K562 (cell line): ENCODE measurements at regions not wholly inside any gene's neighbourhood (a gene's known extent, or its start where the extent isn't known, plus 50 kb on each side); places are given as distances from the start of the nearest gene placed in this dataset.

Experiments
- ATAC-seq: fragments of 200-7000 bp; cut with Tn5 transposase; 3 replicates; pipeline ENCODE4 v1.9.1; 2020; ENCODE audit warnings: moderate library complexity
- BruUV-seq: library from RNA; stranded (reverse); fragments of 400-500 nt; replicated peaks from 2 replicates; lab custom pipeline; 2021; lab: Mats Ljungman, UMichigan
- CTCF ChIA-PET: fragments of 300-600 bp; formaldehyde crosslinking; extraction: SDS; loops from one replicate; lab custom pipeline; 2021; ENCODE audit warnings: low intra/inter-chr PET ratio; lab: Yijun Ruan, JAX
- POLR2A ChIA-PET: fragments of 300-600, 350-650 bp; sonication (Branson Sonifier 250); formaldehyde crosslinking; extraction: SDS; loops from one replicate; lab custom pipeline; 2021; ENCODE audit warnings: antibody characterized with exemption, inconsistent platforms; lab: Yijun Ruan, JAX
- DNase-seq, 4 experiments: peaks; one replicate each; pipeline versions ENCODE4 v3.0.0 to v3.0.0-alpha.2; 2011 to 2018; ENCODE audit warnings: low spot score in 3 of 4, mixed read lengths in 3 of 4; ENCODE audit errors: extremely low read depth in 1 of 4
- FAIRE-seq: peaks from 2 replicates; lab custom pipeline; 2011; peaks lifted over from hg19 to GRCh38; lab: Jason Lieb, UNC
- H2AFZ ChIP-seq: 2 replicates; pipeline ENCODE4 v1.6.0; 2011; ENCODE audit warnings: low read depth, low read length, control low read depth, inconsistent platforms
- H3K27ac ChIP-seq: fragments of 200-600 bp; 3 replicates; pipeline ENCODE4 v1.8.0; 2011; ENCODE audit warnings: low read depth, mild to moderate bottlenecking, control low read depth, inconsistent platforms, low read length, moderate library complexity, mixed read lengths; ENCODE audit errors: extremely low read depth
- H3K27me3 ChIP-seq, 2 experiments: fragments of 300-600 bp in 1 of 2; 2 replicates in 1 of 2; 3 replicates in 1 of 2; pipeline versions ENCODE4 v1.6.0 to v1.8.0; 2011; ENCODE audit warnings: inconsistent platforms in 2 of 2, low read length in 2 of 2, mild to moderate bottlenecking in 1 of 2, mixed read lengths in 1 of 2, moderate library complexity in 1 of 2; ENCODE audit not compliant: control insufficient read depth in 2 of 2, insufficient read depth in 2 of 2
- H3K36me3 ChIP-seq: fragments of 300-600 bp; 3 replicates; pipeline ENCODE4 v1.8.0; 2011; ENCODE audit warnings: mild to moderate bottlenecking, low read length, inconsistent platforms; ENCODE audit not compliant: control insufficient read depth, insufficient read depth
- H3K4me1 ChIP-seq, 2 experiments: fragments of 200-600 bp in 1 of 2; replicated peaks in 1 of 2; 2 replicates in 1 of 2; 3 replicates in 1 of 2; pipeline versions ENCODE4 v1.5.1 to v1.8.0; 2011; ENCODE audit warnings: inconsistent platforms in 2 of 2, low read length in 2 of 2, mild to moderate bottlenecking in 1 of 2, mixed read lengths in 1 of 2, moderate library complexity in 1 of 2; ENCODE audit not compliant: control insufficient read depth in 2 of 2, insufficient read depth in 2 of 2
- H3K4me2 ChIP-seq: 2 replicates; pipeline ENCODE4 v1.6.1; 2011; ENCODE audit warnings: low read length, control low read depth, inconsistent platforms, mixed read lengths; ENCODE audit not compliant: insufficient read depth
- H3K4me3 ChIP-seq: fragments of 200-600 bp; sonication (generic), shearing (Covaris generic); 2 replicates; pipeline ENCODE4 v1.5.1; 2016; ENCODE audit warnings: control low read depth, inconsistent platforms
- H3K79me2 ChIP-seq: fragments of 200-600 bp; 3 replicates; pipeline ENCODE4 v1.8.0; 2011; ENCODE audit warnings: low read length, inconsistent platforms; ENCODE audit not compliant: control insufficient read depth, insufficient read depth
- H3K9ac ChIP-seq, 2 experiments: 2 replicates each; pipeline versions ENCODE4 v1.6.0 to v1.6.1; 2011; ENCODE audit warnings: low read depth in 2 of 2, low read length in 2 of 2, control low read depth in 1 of 2, inconsistent platforms in 1 of 2, mild to moderate bottlenecking in 1 of 2, mixed read lengths in 1 of 2; ENCODE audit not compliant: insufficient read depth in 1 of 2
- H3K9me1 ChIP-seq: one replicate; pipeline ENCODE4 v1.6.0; 2011; ENCODE audit warnings: inconsistent platforms, mild to moderate bottlenecking, low read length, moderate library complexity; ENCODE audit not compliant: control insufficient read depth, insufficient read depth
- H3K9me3 ChIP-seq: replicated peaks from 2 replicates; pipeline ENCODE4 v1.5.1; 2011; ENCODE audit warnings: low read depth, low read length, inconsistent platforms; ENCODE audit not compliant: control insufficient read depth, insufficient read depth
- H4K20me1 ChIP-seq: replicated peaks from 2 replicates; pipeline ENCODE4 v1.6.1; 2011; ENCODE audit warnings: low read length, inconsistent platforms, mixed read lengths; ENCODE audit not compliant: control insufficient read depth, insufficient read depth
- CC2D1A ChIP-seq: fragments of 450-650 bp; IDR thresholded peaks from 2 replicates; pipeline ENCODE4 v1.6.1; 2017; ENCODE audit warnings: mild to moderate bottlenecking
- CCNT2 ChIP-seq: IDR thresholded peaks from 2 replicates; pipeline ENCODE4 v1.6.1; 2011; ENCODE audit warnings: borderline replicate concordance, low read depth, mild to moderate bottlenecking, moderate library complexity, mixed read lengths, low read length; ENCODE audit not compliant: insufficient read length; ENCODE audit errors: extremely low read depth
- ILF3 ChIP-seq: fragments of 450-650 bp; IDR thresholded peaks from 2 replicates; pipeline ENCODE4 v1.6.1; 2018; ENCODE audit warnings: antibody characterized with exemption, mild to moderate bottlenecking, moderate library complexity, borderline replicate concordance
- NFE2 ChIP-seq: IDR thresholded peaks from 2 replicates; pipeline ENCODE4 v1.6.1; 2014; ENCODE audit warnings: antibody characterized with exemption, low read depth
- ZBTB49 ChIP-seq: sonication (generic); formaldehyde crosslinking; IDR thresholded peaks from 2 replicates; pipeline ENCODE4 v1.8.0; 2022; ENCODE audit warnings: missing genetic modification reagents, mild to moderate bottlenecking, borderline replicate concordance
- ZNF197 ChIP-seq: fragments of 200-800 bp; sonication (Bioruptor generic); IDR thresholded peaks from 2 replicates; pipeline ENCODE4 v1.6.1; 2016; ENCODE audit warnings: low read depth, missing genetic modification characterization, missing compliant biosample characterization
- ZZZ3 ChIP-seq: fragments of 450-650 bp; IDR thresholded peaks from 2 replicates; pipeline ENCODE4 v1.6.1; 2016; ENCODE audit warnings: antibody characterized with exemption, mild to moderate bottlenecking, moderate library complexity
- WGBS: fragments of 100-300 bp; shearing (Covaris generic); methylation state at CpG from one replicate; pipeline ENCODE4 v1.1.6; 2016; ENCODE audit warnings: low coverage, mixed read lengths; ENCODE audit not compliant: insufficient coverage; ENCODE audit errors: missing lambda C conversion rate; 5-methylcytosine and 5-hydroxymethylcytosine counted together
- in situ Hi-C: fragments of 300-500 bp; cut with MboI; formaldehyde crosslinking; loops from 4 replicates; pipeline ENCODE4 v1.15.0; 2018; ENCODE audit warnings: inconsistent platforms, mixed read lengths
- intact Hi-C: fragments of 100-400 bp; cut with micrococcal nuclease; formaldehyde crosslinking; loops from 2 replicates; pipeline ENCODE4 v1.14.2; 2022
- TF ChIP-seq, protein P1 (sequence below): fragments of 450-650 bp; formaldehyde crosslinking; IDR thresholded peaks from 2 replicates; pipeline ENCODE4 v1.4.0; 2022; ENCODE audit warnings: missing genetic modification characterization
- TF ChIP-seq, protein P2 (sequence below): fragments of 450-650 bp; formaldehyde crosslinking; IDR thresholded peaks from 2 replicates; pipeline ENCODE4 v1.4.0; 2020; ENCODE audit warnings: mild to moderate bottlenecking, moderate library complexity

- Histone ChIP-seq H3K79me2 (no peaks in the 10 kb centered on the region), H3K9me1 (no peaks in the 10 kb centered on the region), H3K4me3 (no peak overlapping the region), H4K20me1 (no peaks in the 10 kb centered on the region), H3K36me3 (no peaks in the 10 kb centered on the region), H3K4me2 (no peak overlapping the region), H3K9ac (no peak overlapping the region), H3K9me3 (no peaks in the 10 kb centered on the region), H3K27ac (no peak overlapping the region), H3K4me1 (no peaks in the 10 kb centered on the region), H2AFZ (no peak overlapping the region), H3K27me3 (no peaks in the 10 kb centered on the region)
- ATAC-seq: no peak
- TF ChIP-seq, protein P1, sequence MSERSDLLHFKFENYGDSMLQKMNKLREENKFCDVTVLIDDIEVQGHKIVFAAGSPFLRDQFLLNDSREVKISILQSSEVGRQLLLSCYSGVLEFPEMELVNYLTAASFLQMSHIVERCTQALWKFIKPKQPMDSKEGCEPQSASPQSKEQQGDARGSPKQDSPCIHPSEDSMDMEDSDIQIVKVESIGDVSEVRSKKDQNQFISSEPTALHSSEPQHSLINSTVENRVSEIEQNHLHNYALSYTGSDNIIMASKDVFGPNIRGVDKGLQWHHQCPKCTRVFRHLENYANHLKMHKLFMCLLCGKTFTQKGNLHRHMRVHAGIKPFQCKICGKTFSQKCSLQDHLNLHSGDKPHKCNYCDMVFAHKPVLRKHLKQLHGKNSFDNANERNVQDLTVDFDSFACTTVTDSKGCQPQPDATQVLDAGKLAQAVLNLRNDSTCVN (CRISPR knock-in tag): no peak
- TF ChIP-seq ILF3 (no peak), CC2D1A (no peak)
- no TSS peak for BruUV-seq
- ChIA-PET POLR2A (no interaction called here), CTCF (no interaction called here)
- FAIRE-seq: no peak
- in situ Hi-C loops: no loop called here
- intact Hi-C loops: no loop called here
- DNase-seq: no peak
- WGBS: under 1% methylated on average over 11 of the region's 11 CpGs
Measured at GRCh38 chr20:60586269-60587050, 628.2 kb downstream of the CDH26 start.

GRCh38 chr20:60587986-60588385, 629.8 kb downstream of the CDH26 start:
- intact Hi-C loops: no loop called here
- H3K9me3 ChIP-seq: no peaks in the 10 kb centered on the region
- no peaks in the 10 kb centered on the region for H3K27me3 ChIP-seq
- in situ Hi-C loops: no loop called here
- no peak overlapping the region for H3K27ac ChIP-seq
- no TSS peak for BruUV-seq
- H3K4me2 ChIP-seq: no peak overlapping the region
- no peak for ATAC-seq
- no peaks in the 10 kb centered on the region for H4K20me1 ChIP-seq
- no peaks in the 10 kb centered on the region for H3K4me1 ChIP-seq
- no peak for FAIRE-seq
- no peak overlapping the region for H3K9ac ChIP-seq
- no peak for DNase-seq
- ChIA-PET CTCF (no interaction called here), POLR2A (no interaction called here)
- no peaks in the 10 kb centered on the region for H3K79me2 ChIP-seq
- no peak overlapping the region for H2AFZ ChIP-seq
- WGBS: 0% methylated on average over 4 of the region's 4 CpGs
- no peaks in the 10 kb centered on the region for H3K36me3 ChIP-seq
- H3K9me1 ChIP-seq: no peaks in the 10 kb centered on the region
- no peak overlapping the region for H3K4me3 ChIP-seq
- TF ChIP-seq NFE2 (no peak), CCNT2 (no peak), ZNF197 (CRISPR knock-in tag) (no peak), ZZZ3 (no peak), ZBTB49 (CRISPR knock-in tag) (no peak)
- TF ChIP-seq, protein P2, sequence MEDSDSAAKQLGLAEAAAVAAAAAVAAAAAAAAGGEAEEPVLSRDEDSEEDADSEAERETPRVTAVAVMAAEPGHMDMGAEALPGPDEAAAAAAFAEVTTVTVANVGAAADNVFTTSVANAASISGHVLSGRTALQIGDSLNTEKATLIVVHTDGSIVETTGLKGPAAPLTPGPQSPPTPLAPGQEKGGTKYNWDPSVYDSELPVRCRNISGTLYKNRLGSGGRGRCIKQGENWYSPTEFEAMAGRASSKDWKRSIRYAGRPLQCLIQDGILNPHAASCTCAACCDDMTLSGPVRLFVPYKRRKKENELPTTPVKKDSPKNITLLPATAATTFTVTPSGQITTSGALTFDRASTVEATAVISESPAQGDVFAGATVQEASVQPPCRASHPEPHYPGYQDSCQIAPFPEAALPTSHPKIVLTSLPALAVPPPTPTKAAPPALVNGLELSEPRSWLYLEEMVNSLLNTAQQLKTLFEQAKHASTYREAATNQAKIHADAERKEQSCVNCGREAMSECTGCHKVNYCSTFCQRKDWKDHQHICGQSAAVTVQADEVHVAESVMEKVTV (CRISPR knock-in tag): no peak
